ENCODE measurements at regions not wholly inside any gene's neighbourhood (a gene's known extent, or its start where the extent isn't known, plus 50 kb on each side); places are given as distances from the start of the nearest gene placed in this dataset.
"Not testable (repeated sequence)": the region's sequence is repeated elsewhere in the genome, so short reads cannot be mapped to it uniquely, and the experiment has no call there.

- no peak for DNase-seq
These were observed 373.5 kb upstream of the TRPC7 start for GRCh38 chr5:136738829-136739228.

GRCh38 chr5:136736021-136736420, 370.7 kb upstream of the TRPC7 start:
- no peak for DNase-seq

GRCh38 chr5:136735611-136736010, 370.3 kb upstream of the TRPC7 start:
- not testable (repeated sequence) for DNase-seq

GRCh38 chr5:136734628-136735027, 369.3 kb upstream of the TRPC7 start:
- DNase-seq, result no peak

- no peak for DNase-seq
These were observed 367.4 kb upstream of the TRPC7 start for GRCh38 chr5:136732751-136733150.

GRCh38 chr5:136731241-136731900, 366.0 kb upstream of the TRPC7 start:
- DNase-seq, result no peak

- DNase-seq, result no peak
These were observed 365.1 kb upstream of the TRPC7 start for GRCh38 chr5:136730426-136730825.

GRCh38 chr5:136729901-136730355, 364.6 kb upstream of the TRPC7 start:
- peak; percentile 2 for DNase-seq

GRCh38 chr5:136726506-136726905, 361.2 kb upstream of the TRPC7 start:
- DNase-seq, result no peak

- no peak for DNase-seq
These were observed 358.8 kb upstream of the TRPC7 start for GRCh38 chr5:136724161-136724560.

GRCh38 chr5:136722581-136722980, 357.2 kb upstream of the TRPC7 start:
- no peak for DNase-seq

- no peak for DNase-seq
These were observed 356.7 kb upstream of the TRPC7 start for GRCh38 chr5:136722086-136722485.

- DNase-seq, result no peak
These were observed 355.3 kb upstream of the TRPC7 start for GRCh38 chr5:136720674-136721073.

GRCh38 chr5:136717917-136718316, 352.6 kb upstream of the TRPC7 start:
- DNase-seq, result no peak

- DNase-seq, result no peak
These were observed 348.9 kb upstream of the TRPC7 start for GRCh38 chr5:136714286-136714685.

- DNase-seq, result no peak
These were observed 347.3 kb upstream of the TRPC7 start for GRCh38 chr5:136712628-136713027.

- DNase-seq, result no peak
These were observed 345.5 kb upstream of the TRPC7 start for GRCh38 chr5:136710834-136711233.

GRCh38 chr5:136703706-136704105, 338.4 kb upstream of the TRPC7 start:
- no peak for DNase-seq

GRCh38 chr5:136703036-136703435, 337.7 kb upstream of the TRPC7 start:
- no peak for DNase-seq

GRCh38 chr5:136701191-136701590, 335.8 kb upstream of the TRPC7 start:
- DNase-seq, result no peak

GRCh38 chr5:136699651-136700050, 334.3 kb upstream of the TRPC7 start:
- no peak for DNase-seq

GRCh38 chr5:136698970-136699369, 333.6 kb upstream of the TRPC7 start:
- DNase-seq, result no peak

GRCh38 chr5:136694258-136694657, 328.9 kb upstream of the TRPC7 start:
- no peak for DNase-seq

GRCh38 chr5:136689552-136689951, 324.2 kb upstream of the TRPC7 start:
- DNase-seq, result no peak

GRCh38 chr5:136686192-136686872, 321.0 kb upstream of the TRPC7 start:
- DNase-seq, result peak; percentile 6
